ENCODE measurements at regions not wholly inside any gene's neighbourhood (a gene's known extent, or its start where the extent isn't known, plus 50 kb on each side); places are given as distances from the start of the nearest gene placed in this dataset.

GRCh38 chr15:95096651-95097050, 865.3 kb downstream of the MCTP2 start:
- DNase-seq = no peak

- no peak for DNase-seq
Measured at GRCh38 chr15:95097361-95097760, 866.0 kb downstream of the MCTP2 start.

GRCh38 chr15:95105229-95105628, 873.9 kb downstream of the MCTP2 start:
- DNase-seq = no peak

GRCh38 chr15:95106801-95107200, 875.4 kb downstream of the MCTP2 start:
- DNase-seq = no peak

GRCh38 chr15:95108673-95109072, 877.3 kb downstream of the MCTP2 start:
- DNase-seq = no peak

GRCh38 chr15:95111969-95112368, 880.6 kb downstream of the MCTP2 start:
- no peak for DNase-seq

- DNase-seq = no peak
Measured at GRCh38 chr15:95113041-95113440, 881.7 kb downstream of the MCTP2 start.

GRCh38 chr15:95119041-95119610, 887.8 kb downstream of the MCTP2 start:
- DNase-seq = no peak

GRCh38 chr15:95120595-95120994, 889.2 kb downstream of the MCTP2 start:
- no peak for DNase-seq

- DNase-seq = no peak
Measured at GRCh38 chr15:95121191-95121590, 889.8 kb downstream of the MCTP2 start.

GRCh38 chr15:95125803-95126202, 894.4 kb downstream of the MCTP2 start:
- DNase-seq = no peak

GRCh38 chr15:95127356-95127755, 896.0 kb downstream of the MCTP2 start:
- DNase-seq = no peak

- DNase-seq = no peak
Measured at GRCh38 chr15:95129574-95129973, 898.2 kb downstream of the MCTP2 start.

- DNase-seq = no peak
Measured at GRCh38 chr15:95131131-95131556, 899.8 kb downstream of the MCTP2 start.

GRCh38 chr15:95132774-95133173, 901.4 kb downstream of the MCTP2 start:
- DNase-seq = no peak

GRCh38 chr15:95134431-95135110, 903.2 kb downstream of the MCTP2 start:
- no peak for DNase-seq

GRCh38 chr15:95138604-95139270, 907.4 kb downstream of the MCTP2 start:
- DNase-seq = no peak

GRCh38 chr15:95141486-95141885, 910.1 kb downstream of the MCTP2 start:
- no peak for DNase-seq

GRCh38 chr15:95142531-95142930, 911.2 kb downstream of the MCTP2 start:
- no peak for DNase-seq

GRCh38 chr15:95146481-95146880, 915.1 kb downstream of the MCTP2 start:
- DNase-seq = no peak

GRCh38 chr15:95148183-95148582, 916.8 kb downstream of the MCTP2 start:
- DNase-seq = no peak

GRCh38 chr15:95149036-95149435, 917.7 kb downstream of the MCTP2 start:
- no peak for DNase-seq

- DNase-seq = no peak
Measured at GRCh38 chr15:95149771-95150170, 918.4 kb downstream of the MCTP2 start.

- no peak for DNase-seq
Measured at GRCh38 chr15:95150466-95150865, 919.1 kb downstream of the MCTP2 start.
